Gastrocnemius medialis (tissue), 4 donors: ENCODE measurements at regions not wholly inside any gene's neighbourhood (a gene's known extent, or its start where the extent isn't known, plus 50 kb on each side); places are given as distances from the start of the nearest gene placed in this dataset.

Source experiments
- CTCF ChIP-seq, 5 experiments: fragments of 450-650 bp in 3 of 5; fragments of 200-600 bp in 2 of 5; sonication (generic) in 2 of 5; IDR thresholded peaks in 4 of 5; conservative IDR thresholded peaks in 1 of 5; 1 replicate in 4 of 5; 2 replicates in 1 of 5; pipeline ENCODE4 v1.5.1; 2016 to 2019; ENCODE audit warnings: antibody characterized with exemption in 5 of 5, mild to moderate bottlenecking in 3 of 5, moderate library complexity in 3 of 5
- POLR2A ChIP-seq, 2 donors: fragments of 450-650 bp; IDR thresholded peaks; one replicate each; pipeline ENCODE4 v1.6.1; 2017; ENCODE audit warnings: antibody characterized with exemption in 2 of 2, mild to moderate bottlenecking in 2 of 2, moderate library complexity in 2 of 2

GRCh38 chr22:34805771-34806170 is 260.2 kb upstream of the ISX start:
- no peak for TF ChIP-seq CTCF (IDR thresholded peaks at IDR 0.05 in 4 of 5, conservative IDR thresholded peaks at IDR 0.05 in 1 of 5)
- no peak for TF ChIP-seq POLR2A (IDR thresholded peaks at IDR 0.05)
